ENCODE measurements at regions not wholly inside any gene's neighbourhood (a gene's known extent, or its start where the extent isn't known, plus 50 kb on each side); places are given as distances from the start of the nearest gene placed in this dataset.

- H3K27ac ChIP-seq: no peak overlapping the region
- H3K79me2 ChIP-seq: no peaks in the 10 kb centered on the region
- H3K9ac ChIP-seq: no peak overlapping the region
- H3K4me2 ChIP-seq (ENCODE audit: low read length): no peak overlapping the region
- H3K27me3 ChIP-seq (ENCODE audit: control insufficient read depth, insufficient read depth, low read length): no peaks in the 10 kb centered on the region
- no peak for TF ChIP-seq CTCF (IDR thresholded peaks at IDR 0.05)
- H3K4me1 ChIP-seq: no peaks in the 10 kb centered on the region
- no peak overlapping the region for H2AFZ ChIP-seq
- H3K4me3 ChIP-seq (ENCODE audit: low read depth, low read length): no peak overlapping the region
- H3K36me3 ChIP-seq (ENCODE audit: control insufficient read depth, insufficient read depth, low read length): no peaks in the 10 kb centered on the region
- H3K9me3 ChIP-seq (ENCODE audit: control insufficient read depth, low read length): no peaks in the 10 kb centered on the region
Observed at GRCh38 chr3:176655404-176656094, 541.7 kb downstream of the TBL1XR1 start.

- no peak for TF ChIP-seq CTCF (IDR thresholded peaks at IDR 0.05)
- Histone ChIP-seq H3K4me1 (no peaks in the 10 kb centered on the region), H3K9ac (no peak overlapping the region), H3K27me3 (ENCODE audit: control insufficient read depth, insufficient read depth, low read length) (no peaks in the 10 kb centered on the region), H3K4me3 (ENCODE audit: low read depth, low read length) (no peak overlapping the region), H3K79me2 (no peaks in the 10 kb centered on the region), H2AFZ (no peak overlapping the region), H3K36me3 (ENCODE audit: control insufficient read depth, insufficient read depth, low read length) (no peaks in the 10 kb centered on the region), H3K27ac (no peak overlapping the region), H3K4me2 (ENCODE audit: low read length) (no peak overlapping the region), H3K9me3 (ENCODE audit: control insufficient read depth, low read length) (no peaks in the 10 kb centered on the region)
Observed at GRCh38 chr3:176651622-176652021, 545.7 kb downstream of the TBL1XR1 start.

- Histone ChIP-seq H3K27ac (no peak overlapping the region), H2AFZ (no peak overlapping the region), H3K79me2 (no peaks in the 10 kb centered on the region), H3K27me3 (ENCODE audit: control insufficient read depth, insufficient read depth, low read length) (no peaks in the 10 kb centered on the region), H3K4me2 (ENCODE audit: low read length) (no peak overlapping the region), H3K4me1 (no peaks in the 10 kb centered on the region), H3K4me3 (ENCODE audit: low read depth, low read length) (no peak overlapping the region), H3K9me3 (ENCODE audit: control insufficient read depth, low read length) (no peaks in the 10 kb centered on the region), H3K9ac (no peak overlapping the region), H3K36me3 (ENCODE audit: control insufficient read depth, insufficient read depth, low read length) (no peaks in the 10 kb centered on the region)
- TF ChIP-seq CTCF (IDR thresholded peaks at IDR 0.05): no peak
Observed at GRCh38 chr3:176650478-176650877, 546.8 kb downstream of the TBL1XR1 start.

DNA sequence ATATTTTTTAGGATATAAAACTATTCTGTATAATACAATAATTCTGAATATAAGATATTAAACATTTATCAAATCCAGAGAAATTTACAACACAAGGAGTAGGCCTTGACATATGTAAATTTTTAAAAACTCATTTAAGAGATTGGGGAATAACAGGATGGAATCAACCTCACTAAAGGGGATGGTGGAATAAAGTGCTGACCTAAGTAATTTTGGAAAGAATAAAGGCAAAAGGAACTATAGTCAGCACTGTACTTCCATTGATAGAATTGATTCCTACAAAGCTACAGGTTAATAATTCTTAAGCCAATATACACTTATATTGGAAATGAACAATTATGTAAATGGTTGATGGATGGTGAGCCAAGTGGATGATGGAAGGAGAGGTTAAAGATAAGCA lies 549.3 kb downstream of the TBL1XR1 start:
- TF ChIP-seq CTCF (IDR thresholded peaks at IDR 0.05): no peak

GRCh38 chr3:176633511-176633910 lies 563.8 kb downstream of the TBL1XR1 start:
- TF ChIP-seq CTCF (IDR thresholded peaks at IDR 0.05): no peak
- H3K9ac ChIP-seq: no peak overlapping the region
- H3K4me3 ChIP-seq (ENCODE audit: low read depth, low read length): no peak overlapping the region
- H3K36me3 ChIP-seq (ENCODE audit: control insufficient read depth, insufficient read depth, low read length): no peaks in the 10 kb centered on the region
- no peak overlapping the region for H3K27ac ChIP-seq
- no peaks in the 10 kb centered on the region for H3K9me3 ChIP-seq (ENCODE audit: control insufficient read depth, low read length)
- no peak overlapping the region for H2AFZ ChIP-seq
- no peaks in the 10 kb centered on the region for H3K4me1 ChIP-seq
- no peaks in the 10 kb centered on the region for H3K79me2 ChIP-seq
- no peaks in the 10 kb centered on the region for H3K27me3 ChIP-seq (ENCODE audit: control insufficient read depth, insufficient read depth, low read length)
- no peak overlapping the region for H3K4me2 ChIP-seq (ENCODE audit: low read length)

More for the DNA sequence above, 549.3 kb downstream of the TBL1XR1 start:
- Histone ChIP-seq H3K4me3 (ENCODE audit: low read depth, low read length) (no peak overlapping the region), H2AFZ (no peak overlapping the region), H3K9ac (no peak overlapping the region), H3K27ac (no peak overlapping the region), H3K79me2 (no peaks in the 10 kb centered on the region), H3K27me3 (ENCODE audit: control insufficient read depth, insufficient read depth, low read length) (no peaks in the 10 kb centered on the region), H3K9me3 (ENCODE audit: control insufficient read depth, low read length) (no peaks in the 10 kb centered on the region), H3K36me3 (ENCODE audit: control insufficient read depth, insufficient read depth, low read length) (no peaks in the 10 kb centered on the region), H3K4me1 (no peaks in the 10 kb centered on the region), H3K4me2 (ENCODE audit: low read length) (no peak overlapping the region)

Data from parathyroid adenoma (tissue), 2 donors.